Liver (tissue), 8 donors: ENCODE measurements at regions not wholly inside any gene's neighbourhood (a gene's known extent, or its start where the extent isn't known, plus 50 kb on each side); places are given as distances from the start of the nearest gene placed in this dataset.

Experiments
- DNase-seq: peaks from one replicate; pipeline ENCODE4 v3.0.0-alpha.2; 2017; ENCODE audit warnings: low spot score
- H3K27ac ChIP-seq, 2 donors: one replicate each; pipeline ENCODE4 v1.7.0; 2013; ENCODE audit warnings: inconsistent platforms in 2 of 2, low read length in 2 of 2, control low read depth in 1 of 2, low read depth in 1 of 2, mild to moderate bottlenecking in 1 of 2
- H3K27me3 ChIP-seq, 4 donors: one replicate each; pipeline versions ENCODE4 v1.6.1 to v1.7.0; 2013; ENCODE audit warnings: low read length in 3 of 4, inconsistent platforms in 1 of 4, mild to moderate bottlenecking in 1 of 4, moderate library complexity in 1 of 4; ENCODE audit not compliant: control insufficient read depth in 4 of 4, insufficient read depth in 4 of 4
- H3K36me3 ChIP-seq, 4 donors: one replicate each; pipeline versions ENCODE4 v1.6.1 to v1.7.0; 2013; ENCODE audit warnings: low read length in 3 of 4, mild to moderate bottlenecking in 3 of 4, low read depth in 1 of 4, moderate library complexity in 1 of 4; ENCODE audit not compliant: control insufficient read depth in 4 of 4, insufficient read depth in 3 of 4
- H3K4me1 ChIP-seq, 4 donors: one replicate each; pipeline versions ENCODE4 v1.6.1 to v1.7.0; 2013; ENCODE audit warnings: low read length in 3 of 4, mild to moderate bottlenecking in 3 of 4, moderate library complexity in 1 of 4; ENCODE audit not compliant: control insufficient read depth in 4 of 4, insufficient read depth in 4 of 4
- H3K4me3 ChIP-seq, 3 donors: one replicate each; pipeline versions ENCODE4 v1.6.1 to v1.7.0; 2013; ENCODE audit warnings: low read length in 3 of 3, control low read depth in 1 of 3, low read depth in 1 of 3, mild to moderate bottlenecking in 1 of 3
- H3K9ac ChIP-seq, 2 donors: one replicate each; pipeline ENCODE4 v1.7.0; 2013; ENCODE audit warnings: low read length in 2 of 2, mild to moderate bottlenecking in 2 of 2, moderate library complexity in 2 of 2, control low read depth in 1 of 2, low read depth in 1 of 2
- H3K9me3 ChIP-seq, 4 donors: one replicate each; pipeline versions ENCODE4 v1.6.1 to v1.7.0; 2013; ENCODE audit warnings: low read length in 3 of 4; ENCODE audit not compliant: control insufficient read depth in 4 of 4
- EGR1 ChIP-seq, 2 donors: IDR thresholded peaks; 2 replicates each; pipeline ENCODE4 v1.6.1; 2016 to 2018; ENCODE audit warnings: antibody characterized with exemption in 2 of 2, low read depth in 2 of 2
- FOXA1 ChIP-seq: IDR thresholded peaks from 2 replicates; pipeline ENCODE4 v1.6.1; 2016; ENCODE audit warnings: antibody characterized with exemption
- FOXA2 ChIP-seq: IDR thresholded peaks from 2 replicates; pipeline ENCODE4 v1.6.1; 2016; ENCODE audit warnings: antibody characterized with exemption
- GABPA ChIP-seq, 2 donors: IDR thresholded peaks in 1 of 2; conservative IDR thresholded peaks in 1 of 2; 2 replicates each; pipeline ENCODE4 v1.6.1; 2016; ENCODE audit warnings: antibody characterized with exemption in 2 of 2, mild to moderate bottlenecking in 1 of 2, moderate library complexity in 1 of 2
- JUND ChIP-seq, 2 donors: IDR thresholded peaks; 2 replicates each; pipeline ENCODE4 v1.6.1; 2016; ENCODE audit warnings: antibody characterized with exemption in 2 of 2
- NR2F2 ChIP-seq: IDR thresholded peaks from 2 replicates; pipeline ENCODE4 v1.6.1; 2016; ENCODE audit warnings: antibody characterized with exemption
- RXRA ChIP-seq, 2 donors: IDR thresholded peaks; 2 replicates each; pipeline ENCODE4 v1.6.1; 2017 to 2018; ENCODE audit warnings: antibody characterized with exemption in 2 of 2, mild to moderate bottlenecking in 1 of 2
- SP1 ChIP-seq: IDR thresholded peaks from 2 replicates; pipeline ENCODE4 v1.6.1; 2018; ENCODE audit warnings: antibody characterized with exemption, mild to moderate bottlenecking
- TAF1 ChIP-seq: conservative IDR thresholded peaks from 2 replicates; pipeline ENCODE4 v1.6.1; 2016; ENCODE audit warnings: antibody characterized with exemption, mild to moderate bottlenecking
- YY1 ChIP-seq: IDR thresholded peaks from 2 replicates; pipeline ENCODE4 v1.6.1; 2016; ENCODE audit warnings: antibody characterized with exemption, mild to moderate bottlenecking
- WGBS: extraction: QIAGEN DNeasy Blood & Tissue Kit; methylation state at CpG from one replicate; pipeline ENCODE4 v1.1.7; 2013; 5-methylcytosine and 5-hydroxymethylcytosine counted together
- TF ChIP-seq, protein P1 (sequence below): IDR thresholded peaks from 2 replicates; pipeline ENCODE4 v1.6.1; 2016; ENCODE audit warnings: antibody characterized with exemption, mild to moderate bottlenecking
- TF ChIP-seq, protein P2 (sequence below): IDR thresholded peaks from 2 replicates; pipeline ENCODE4 v1.6.1; 2016; ENCODE audit warnings: antibody characterized with exemption
- TF ChIP-seq, protein P3 (sequence below): IDR thresholded peaks from 2 replicates; pipeline ENCODE4 v1.6.1; 2016; ENCODE audit warnings: antibody characterized with exemption
- TF ChIP-seq, protein P4 (sequence below): IDR thresholded peaks from 2 replicates; pipeline ENCODE4 v1.6.1; 2016; ENCODE audit warnings: antibody characterized with exemption
- TF ChIP-seq, protein P5 (sequence below): fragments of 150-350 bp; IDR thresholded peaks from 2 replicates; pipeline ENCODE4 v1.5.1; 2017; ENCODE audit warnings: improper control_type of control experiment, low read depth, low read length; ENCODE audit not compliant: missing input control
- donor health status: healthy.
- donor health status: healthy.
- donor health status: healthy.
- donor health status: healthy.
- donor health status: healthy.

DNA sequence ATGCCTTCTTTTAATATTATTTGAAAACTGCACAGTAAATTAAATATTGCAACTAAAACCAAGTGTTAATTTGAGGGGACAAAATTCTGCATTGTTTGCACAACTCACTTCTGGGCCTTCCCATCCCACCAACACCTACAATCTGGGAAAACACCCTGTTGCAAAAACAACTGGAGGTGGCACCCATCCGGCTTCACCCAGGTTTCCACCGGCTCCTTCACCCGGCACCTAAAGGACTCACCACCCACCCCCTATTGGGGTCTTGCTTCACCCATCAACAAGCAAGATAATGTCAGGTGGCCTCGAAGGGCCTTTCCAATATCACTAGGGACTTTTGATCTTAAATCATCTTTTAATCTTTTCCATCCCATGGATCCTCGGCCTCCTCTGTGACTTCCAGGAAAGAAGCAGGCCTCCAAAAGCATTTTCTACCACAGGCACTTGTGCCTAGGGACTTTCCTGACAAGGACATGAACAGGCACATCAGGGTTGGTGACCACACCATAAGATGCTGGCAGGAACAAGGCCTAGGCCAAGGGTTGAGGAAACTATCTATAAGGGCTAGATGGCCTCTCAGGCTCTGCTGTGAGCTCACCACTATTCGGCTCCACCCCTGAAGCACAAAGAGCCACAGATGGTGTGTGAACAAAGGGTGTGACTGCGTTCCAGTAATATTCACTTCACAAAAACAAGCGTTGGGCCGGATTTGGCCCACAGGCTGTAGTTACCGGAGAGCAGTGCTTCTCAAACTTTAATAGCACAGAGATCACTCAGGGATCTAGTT is 205.1 kb downstream of the AUH start:
- Histone ChIP-seq H3K9ac (no peak overlapping the region), H3K4me3 (no peak overlapping the region), H3K4me1 (no peaks in the 10 kb centered on the region), H3K9me3 (no peaks in the 10 kb centered on the region), H3K27ac (no peak overlapping the region), H3K36me3 (no peaks in the 10 kb centered on the region), H3K27me3 (no peaks in the 10 kb centered on the region)
- DNase-seq, result no peak
- TF ChIP-seq YY1 (no peak), SP1 (no peak), TAF1 (no peak), FOXA2 (no peak), EGR1 (IDR thresholded peaks at IDR 0.05; ENCODE audit: low read depth in 2 of 2) (no peak)
- TF ChIP-seq, protein P1, sequence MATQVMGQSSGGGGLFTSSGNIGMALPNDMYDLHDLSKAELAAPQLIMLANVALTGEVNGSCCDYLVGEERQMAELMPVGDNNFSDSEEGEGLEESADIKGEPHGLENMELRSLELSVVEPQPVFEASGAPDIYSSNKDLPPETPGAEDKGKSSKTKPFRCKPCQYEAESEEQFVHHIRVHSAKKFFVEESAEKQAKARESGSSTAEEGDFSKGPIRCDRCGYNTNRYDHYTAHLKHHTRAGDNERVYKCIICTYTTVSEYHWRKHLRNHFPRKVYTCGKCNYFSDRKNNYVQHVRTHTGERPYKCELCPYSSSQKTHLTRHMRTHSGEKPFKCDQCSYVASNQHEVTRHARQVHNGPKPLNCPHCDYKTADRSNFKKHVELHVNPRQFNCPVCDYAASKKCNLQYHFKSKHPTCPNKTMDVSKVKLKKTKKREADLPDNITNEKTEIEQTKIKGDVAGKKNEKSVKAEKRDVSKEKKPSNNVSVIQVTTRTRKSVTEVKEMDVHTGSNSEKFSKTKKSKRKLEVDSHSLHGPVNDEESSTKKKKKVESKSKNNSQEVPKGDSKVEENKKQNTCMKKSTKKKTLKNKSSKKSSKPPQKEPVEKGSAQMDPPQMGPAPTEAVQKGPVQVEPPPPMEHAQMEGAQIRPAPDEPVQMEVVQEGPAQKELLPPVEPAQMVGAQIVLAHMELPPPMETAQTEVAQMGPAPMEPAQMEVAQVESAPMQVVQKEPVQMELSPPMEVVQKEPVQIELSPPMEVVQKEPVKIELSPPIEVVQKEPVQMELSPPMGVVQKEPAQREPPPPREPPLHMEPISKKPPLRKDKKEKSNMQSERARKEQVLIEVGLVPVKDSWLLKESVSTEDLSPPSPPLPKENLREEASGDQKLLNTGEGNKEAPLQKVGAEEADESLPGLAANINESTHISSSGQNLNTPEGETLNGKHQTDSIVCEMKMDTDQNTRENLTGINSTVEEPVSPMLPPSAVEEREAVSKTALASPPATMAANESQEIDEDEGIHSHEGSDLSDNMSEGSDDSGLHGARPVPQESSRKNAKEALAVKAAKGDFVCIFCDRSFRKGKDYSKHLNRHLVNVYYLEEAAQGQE, result no peak
- TF ChIP-seq, protein P2, sequence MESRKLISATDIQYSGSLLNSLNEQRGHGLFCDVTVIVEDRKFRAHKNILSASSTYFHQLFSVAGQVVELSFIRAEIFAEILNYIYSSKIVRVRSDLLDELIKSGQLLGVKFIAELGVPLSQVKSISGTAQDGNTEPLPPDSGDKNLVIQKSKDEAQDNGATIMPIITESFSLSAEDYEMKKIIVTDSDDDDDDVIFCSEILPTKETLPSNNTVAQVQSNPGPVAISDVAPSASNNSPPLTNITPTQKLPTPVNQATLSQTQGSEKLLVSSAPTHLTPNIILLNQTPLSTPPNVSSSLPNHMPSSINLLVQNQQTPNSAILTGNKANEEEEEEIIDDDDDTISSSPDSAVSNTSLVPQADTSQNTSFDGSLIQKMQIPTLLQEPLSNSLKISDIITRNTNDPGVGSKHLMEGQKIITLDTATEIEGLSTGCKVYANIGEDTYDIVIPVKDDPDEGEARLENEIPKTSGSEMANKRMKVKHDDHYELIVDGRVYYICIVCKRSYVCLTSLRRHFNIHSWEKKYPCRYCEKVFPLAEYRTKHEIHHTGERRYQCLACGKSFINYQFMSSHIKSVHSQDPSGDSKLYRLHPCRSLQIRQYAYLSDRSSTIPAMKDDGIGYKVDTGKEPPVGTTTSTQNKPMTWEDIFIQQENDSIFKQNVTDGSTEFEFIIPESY, result no peak
- TF ChIP-seq, protein P3, sequence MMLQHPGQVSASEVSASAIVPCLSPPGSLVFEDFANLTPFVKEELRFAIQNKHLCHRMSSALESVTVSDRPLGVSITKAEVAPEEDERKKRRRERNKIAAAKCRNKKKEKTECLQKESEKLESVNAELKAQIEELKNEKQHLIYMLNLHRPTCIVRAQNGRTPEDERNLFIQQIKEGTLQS, result no peak
- WGBS, result 75% methylated on average over 10 of the region's 10 CpGs

DNA sequence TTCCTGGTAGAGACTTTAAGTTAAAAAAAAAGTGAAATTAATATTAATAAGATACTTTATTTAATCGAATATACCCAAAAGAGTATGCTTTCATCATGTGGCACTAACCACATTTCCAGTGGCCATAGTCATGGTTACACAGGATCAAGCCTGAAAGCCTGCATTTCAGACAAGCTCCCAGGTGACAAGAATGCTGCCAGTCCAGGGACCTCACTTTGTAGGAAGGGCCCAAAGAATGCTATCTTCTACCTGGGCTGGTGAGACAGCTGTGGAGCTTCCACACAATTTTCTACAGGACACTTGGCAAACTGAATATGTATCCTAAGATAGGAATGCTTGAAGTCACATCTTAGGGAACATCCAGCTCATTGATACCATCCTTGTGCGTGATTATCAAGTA is 203.8 kb downstream of the AUH start:
- Histone ChIP-seq H3K27ac (no peak overlapping the region), H3K36me3 (no peaks in the 10 kb centered on the region), H3K4me1 (peaks cover 0 to 4% (median 0%) of the 10 kb centered on the region in 4 donors), H3K9ac (no peak overlapping the region), H3K9me3 (no peaks in the 10 kb centered on the region), H3K4me3 (no peak overlapping the region), H3K27me3 (no peaks in the 10 kb centered on the region)
- TF ChIP-seq FOXA1 (no peak), SP1 (no peak)
- DNase-seq, result no peak
- WGBS, result 91% methylated on average over 2 of the region's 2 CpGs

DNA sequence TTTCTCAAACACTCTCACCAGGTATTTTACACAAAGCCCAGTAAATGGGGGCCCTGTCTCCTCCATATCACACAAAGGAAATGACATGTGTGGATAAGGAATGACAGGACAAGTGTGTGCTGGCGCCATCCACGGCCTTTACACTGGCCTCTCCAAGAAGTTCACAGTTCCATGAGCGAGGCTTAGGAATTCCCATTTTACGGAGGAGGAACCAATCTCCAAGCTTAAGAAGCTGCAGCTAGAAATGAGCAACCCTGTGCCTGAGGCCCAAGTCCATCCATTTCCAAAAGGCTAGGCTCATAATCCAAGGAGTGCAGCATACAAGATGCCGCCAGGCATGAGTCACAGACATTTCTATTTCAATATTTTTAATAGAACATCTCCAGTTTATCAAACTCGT is 203.4 kb downstream of the AUH start:
- WGBS, result 95% methylated on average over 6 of the region's 6 CpGs
- H3K9me3 ChIP-seq, result no peaks in the 10 kb centered on the region
- H3K36me3 ChIP-seq, result no peaks in the 10 kb centered on the region
- no peaks in the 10 kb centered on the region for H3K27me3 ChIP-seq
- H3K4me3 ChIP-seq, result no peak overlapping the region
- no peak for DNase-seq
- no peak overlapping the region for H3K27ac ChIP-seq
- peaks cover 0 to 5% (median 0%) of the 10 kb centered on the region in 4 donors for H3K4me1 ChIP-seq
- no peak overlapping the region for H3K9ac ChIP-seq
- TF ChIP-seq JUND (IDR thresholded peaks at IDR 0.05) (no peak), RXRA (IDR thresholded peaks at IDR 0.05) (no peak), FOXA1 (no peak), NR2F2 (no peak), GABPA (IDR thresholded peaks at IDR 0.05 in 1 of 2, conservative IDR thresholded peaks at IDR 0.05 in 1 of 2) (no peak), EGR1 (IDR thresholded peaks at IDR 0.05; ENCODE audit: low read depth in 2 of 2) (no peak)
- TF ChIP-seq, protein P3, result no peak
- TF ChIP-seq, protein P1, result no peak
- TF ChIP-seq, protein P4, sequence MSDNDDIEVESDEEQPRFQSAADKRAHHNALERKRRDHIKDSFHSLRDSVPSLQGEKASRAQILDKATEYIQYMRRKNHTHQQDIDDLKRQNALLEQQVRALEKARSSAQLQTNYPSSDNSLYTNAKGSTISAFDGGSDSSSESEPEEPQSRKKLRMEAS, result no peak
- TF ChIP-seq, protein P5, sequence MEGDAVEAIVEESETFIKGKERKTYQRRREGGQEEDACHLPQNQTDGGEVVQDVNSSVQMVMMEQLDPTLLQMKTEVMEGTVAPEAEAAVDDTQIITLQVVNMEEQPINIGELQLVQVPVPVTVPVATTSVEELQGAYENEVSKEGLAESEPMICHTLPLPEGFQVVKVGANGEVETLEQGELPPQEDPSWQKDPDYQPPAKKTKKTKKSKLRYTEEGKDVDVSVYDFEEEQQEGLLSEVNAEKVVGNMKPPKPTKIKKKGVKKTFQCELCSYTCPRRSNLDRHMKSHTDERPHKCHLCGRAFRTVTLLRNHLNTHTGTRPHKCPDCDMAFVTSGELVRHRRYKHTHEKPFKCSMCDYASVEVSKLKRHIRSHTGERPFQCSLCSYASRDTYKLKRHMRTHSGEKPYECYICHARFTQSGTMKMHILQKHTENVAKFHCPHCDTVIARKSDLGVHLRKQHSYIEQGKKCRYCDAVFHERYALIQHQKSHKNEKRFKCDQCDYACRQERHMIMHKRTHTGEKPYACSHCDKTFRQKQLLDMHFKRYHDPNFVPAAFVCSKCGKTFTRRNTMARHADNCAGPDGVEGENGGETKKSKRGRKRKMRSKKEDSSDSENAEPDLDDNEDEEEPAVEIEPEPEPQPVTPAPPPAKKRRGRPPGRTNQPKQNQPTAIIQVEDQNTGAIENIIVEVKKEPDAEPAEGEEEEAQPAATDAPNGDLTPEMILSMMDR, result no peak
